HG03064 (cell line): ENCODE measurements at regions not wholly inside any gene's neighbourhood (a gene's known extent, or its start where the extent isn't known, plus 50 kb on each side); places are given as distances from the start of the nearest gene placed in this dataset.

Experiments
- ATAC-seq: cut with Tn5 transposase; IDR thresholded peaks from one replicate; pipeline ENCODE4 v1.9.1; 2021; ENCODE audit warnings: low read depth; ENCODE audit not compliant: unreplicated experiment

DNA sequence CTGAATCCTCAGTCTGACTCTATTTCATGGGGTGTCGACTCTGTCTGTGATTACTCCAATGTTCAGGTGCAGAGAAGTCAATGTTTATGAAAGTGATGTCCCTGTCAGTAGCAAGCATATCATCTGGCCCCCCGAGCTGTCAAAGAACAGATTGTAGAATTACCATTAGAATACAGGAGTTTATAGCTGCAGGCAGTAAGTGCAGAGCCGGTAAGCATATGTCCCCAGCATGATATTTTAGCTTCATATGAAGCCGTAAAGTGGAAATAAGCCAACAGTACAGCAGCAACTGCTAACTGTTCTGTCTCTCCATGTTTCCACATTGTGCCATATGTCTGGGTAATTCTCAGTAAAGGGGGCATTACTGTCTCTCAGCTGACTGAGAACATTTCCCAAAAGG is 541.8 kb downstream of the SOX11 start:
- no peak for ATAC-seq

DNA sequence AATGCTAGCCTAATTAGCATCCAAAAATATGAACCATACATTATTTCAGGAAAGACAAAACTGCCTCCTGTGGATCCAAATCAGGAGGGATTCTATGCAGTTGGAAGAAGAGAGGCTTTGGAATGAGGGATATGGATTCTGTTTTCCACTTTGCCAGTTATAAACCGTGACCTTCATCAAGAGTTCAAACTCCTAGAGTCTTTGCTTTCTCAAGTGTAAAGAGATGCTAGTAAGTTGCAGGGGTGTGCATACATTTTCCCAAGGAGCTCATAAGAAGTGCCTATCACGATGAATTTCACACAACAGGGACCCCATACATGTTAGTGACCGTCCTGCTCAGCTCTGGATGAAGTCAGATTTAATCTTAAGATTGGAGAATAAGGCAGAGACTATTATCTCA is 542.5 kb downstream of the SOX11 start:
- ATAC-seq: no peak

DNA sequence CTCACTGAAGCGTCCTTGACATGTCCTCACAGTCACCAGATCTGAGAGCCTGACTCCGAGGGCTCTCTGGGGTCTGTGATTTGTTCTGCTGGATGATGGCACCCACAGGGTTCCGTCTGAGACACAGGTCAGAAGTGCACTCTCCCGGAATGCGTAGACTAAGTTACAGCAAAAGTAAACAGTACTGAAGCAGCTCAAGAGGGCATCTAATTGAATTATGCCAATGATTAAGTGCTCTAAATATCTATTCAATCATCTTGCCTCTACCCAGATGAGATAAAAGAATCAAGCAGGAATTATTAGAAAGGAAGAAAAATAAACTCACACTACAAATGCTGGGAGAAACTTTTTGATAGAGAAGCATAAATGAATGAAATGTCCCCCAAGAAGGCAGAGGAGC is 544.1 kb downstream of the SOX11 start:
- ATAC-seq: no peak

DNA sequence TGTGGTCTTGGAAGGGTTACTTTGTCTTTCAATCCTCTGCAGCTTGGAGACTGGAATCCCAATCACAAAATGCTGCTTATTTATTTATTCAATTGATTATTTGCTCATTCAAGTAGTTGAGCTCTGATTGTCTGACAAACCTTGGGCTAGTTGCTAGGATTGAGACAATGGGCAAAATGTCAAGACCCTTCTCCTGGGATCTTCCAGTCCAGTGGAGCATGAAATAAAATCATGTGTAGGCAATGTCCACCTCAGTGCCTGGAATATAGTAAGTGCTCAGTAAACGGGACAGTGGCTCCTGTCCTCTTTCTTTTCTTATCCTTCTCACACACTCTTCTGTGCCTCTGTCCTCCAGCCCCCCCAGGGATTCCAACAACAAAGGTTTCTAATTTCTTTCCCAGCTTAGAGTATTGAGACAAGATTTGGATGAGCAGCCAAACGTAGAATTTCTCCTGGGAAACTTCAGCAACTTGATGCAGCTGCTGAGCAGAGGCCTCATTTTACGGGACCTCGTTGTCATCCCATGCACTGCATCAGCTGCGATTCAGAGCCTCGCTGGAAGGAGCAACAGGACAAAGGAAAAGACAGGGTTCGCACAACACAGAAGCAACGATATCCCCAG is 545.0 kb downstream of the SOX11 start:
- ATAC-seq: no peak

DNA sequence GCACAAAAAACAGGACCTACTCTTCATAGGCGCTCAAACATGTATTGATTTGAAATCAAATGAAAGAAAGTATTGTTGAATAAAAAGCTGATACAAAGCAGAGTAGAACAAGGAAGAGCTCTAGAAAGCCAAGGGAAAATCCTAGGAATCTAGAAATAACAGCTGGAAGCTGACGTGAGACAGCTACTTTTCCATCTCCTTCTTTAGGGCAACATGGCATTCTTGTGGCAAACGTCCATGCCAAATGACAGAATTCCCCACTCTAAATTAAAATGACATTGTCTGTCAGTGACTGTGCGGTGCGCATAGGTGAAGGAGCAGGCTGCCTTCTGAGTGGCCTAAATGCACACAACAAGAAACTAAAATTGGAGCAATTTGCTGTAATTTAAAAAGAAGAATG is 557.4 kb downstream of the SOX11 start:
- ATAC-seq: no peak

DNA sequence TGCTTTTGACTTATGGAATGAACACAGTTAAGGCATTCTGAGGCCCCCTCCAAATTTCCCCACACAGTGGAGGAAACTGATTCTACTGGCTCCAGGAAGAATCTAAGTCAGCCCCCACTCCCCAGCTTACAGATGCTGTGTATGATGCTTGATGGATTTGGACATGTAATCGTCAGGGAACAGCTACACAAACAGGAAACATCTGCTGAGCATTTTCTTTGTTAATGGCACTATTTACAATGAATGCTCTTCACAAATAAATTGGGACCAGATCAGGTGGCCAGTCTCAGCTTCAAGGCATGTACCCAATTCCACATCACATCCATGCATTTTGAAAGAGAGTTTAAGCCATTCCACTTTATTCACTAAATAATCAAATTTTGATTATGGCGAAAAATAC is 562.3 kb downstream of the SOX11 start:
- no peak for ATAC-seq

DNA sequence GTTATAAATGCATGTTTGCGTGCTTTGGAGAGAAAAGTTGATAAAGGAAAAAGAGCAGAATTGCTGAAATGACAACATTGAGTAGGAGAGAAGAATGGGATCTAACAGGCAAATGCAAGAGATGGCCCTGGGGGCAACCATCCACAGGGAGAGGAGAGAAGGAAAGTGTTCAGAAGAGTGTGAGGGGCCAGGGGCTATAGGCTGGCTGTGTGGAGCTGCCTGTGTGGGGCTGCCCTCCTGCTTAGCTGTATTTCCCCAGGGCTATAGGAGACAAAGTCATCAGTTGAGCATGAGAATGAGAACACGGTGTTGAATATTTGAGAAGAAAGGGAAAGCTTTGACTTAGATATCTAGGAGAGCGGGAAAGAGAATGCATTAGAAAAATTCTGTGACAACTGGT is 572.0 kb downstream of the SOX11 start:
- ATAC-seq: no peak

DNA sequence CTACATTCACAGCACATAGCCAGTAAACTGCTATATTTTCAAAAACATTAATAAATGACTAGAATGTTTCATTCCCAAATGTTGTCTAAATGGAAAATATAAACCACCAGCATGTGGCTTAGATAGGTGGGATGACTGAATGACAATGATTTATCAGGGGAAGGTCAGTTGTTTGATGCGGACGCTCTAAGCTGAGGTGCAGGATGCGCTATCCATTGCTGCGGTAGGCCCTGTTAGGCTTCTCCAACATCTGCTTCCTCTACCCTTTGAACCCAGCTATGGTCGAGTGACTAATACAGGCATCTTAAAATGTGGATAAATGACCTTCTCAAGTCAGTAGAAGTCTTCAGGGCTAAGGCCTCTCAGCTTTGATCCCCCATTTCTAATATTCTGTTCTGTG is 584.2 kb downstream of the CMPK2 start:
- ATAC-seq: no peak

DNA sequence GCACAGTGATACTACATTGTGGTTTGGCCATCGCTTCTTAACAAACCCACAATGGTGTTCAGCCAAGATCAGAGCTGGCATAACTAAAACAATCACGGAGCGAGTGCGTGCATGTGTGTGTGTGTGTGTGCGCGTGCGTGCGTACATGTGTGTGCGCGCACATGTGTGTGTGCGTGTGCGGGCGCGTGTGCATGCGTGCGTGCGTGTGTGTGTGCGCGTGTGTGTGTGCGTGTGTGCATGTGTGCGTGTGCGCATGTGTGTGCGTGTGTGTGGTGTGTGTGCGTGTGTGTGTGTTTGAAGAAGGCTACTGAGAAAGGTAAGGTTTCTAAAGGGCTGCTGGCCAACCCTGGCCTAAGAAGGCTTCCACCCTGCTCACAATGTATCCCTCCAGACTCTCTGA is 582.4 kb downstream of the CMPK2 start:
- no peak for ATAC-seq

DNA sequence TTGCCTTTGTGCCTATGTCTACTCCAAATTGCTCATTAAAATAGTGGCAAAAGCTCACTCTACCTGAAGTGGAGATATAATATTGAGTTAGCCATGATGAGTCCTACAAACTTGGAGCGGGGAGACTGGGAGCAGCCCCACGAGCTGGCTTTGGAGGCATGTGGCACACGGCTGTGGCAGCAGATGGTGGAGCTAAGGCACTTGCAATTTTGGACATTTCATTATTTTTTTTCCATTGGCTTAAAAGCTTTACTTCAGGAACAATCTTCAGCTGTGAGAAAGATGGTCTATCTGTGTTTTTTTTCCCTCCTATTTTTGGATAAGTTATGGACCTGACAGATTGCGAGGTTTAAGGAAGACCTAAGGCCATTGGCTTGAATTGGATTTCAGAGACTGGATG is 578.3 kb downstream of the CMPK2 start:
- no peak for ATAC-seq

DNA sequence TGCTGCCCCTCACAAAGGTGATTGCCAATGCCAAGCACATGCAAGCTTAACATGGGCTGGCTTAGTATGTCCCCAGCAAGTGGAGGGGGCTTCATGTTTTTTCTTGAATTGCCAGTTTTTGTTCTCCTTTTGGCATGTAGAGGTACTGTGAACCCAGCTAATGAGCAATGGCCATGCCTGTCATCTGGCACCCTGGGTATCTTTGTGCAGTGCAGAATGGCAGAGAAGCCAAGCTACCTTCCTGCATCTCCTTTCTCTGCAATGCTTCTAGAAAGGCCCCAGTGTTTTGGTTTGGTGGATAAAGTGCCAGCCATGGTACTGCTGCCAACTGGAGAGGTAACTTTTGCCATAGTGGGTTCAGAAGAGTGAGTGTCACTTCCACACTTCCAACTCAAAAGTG is 576.9 kb downstream of the CMPK2 start:
- no peak for ATAC-seq

DNA sequence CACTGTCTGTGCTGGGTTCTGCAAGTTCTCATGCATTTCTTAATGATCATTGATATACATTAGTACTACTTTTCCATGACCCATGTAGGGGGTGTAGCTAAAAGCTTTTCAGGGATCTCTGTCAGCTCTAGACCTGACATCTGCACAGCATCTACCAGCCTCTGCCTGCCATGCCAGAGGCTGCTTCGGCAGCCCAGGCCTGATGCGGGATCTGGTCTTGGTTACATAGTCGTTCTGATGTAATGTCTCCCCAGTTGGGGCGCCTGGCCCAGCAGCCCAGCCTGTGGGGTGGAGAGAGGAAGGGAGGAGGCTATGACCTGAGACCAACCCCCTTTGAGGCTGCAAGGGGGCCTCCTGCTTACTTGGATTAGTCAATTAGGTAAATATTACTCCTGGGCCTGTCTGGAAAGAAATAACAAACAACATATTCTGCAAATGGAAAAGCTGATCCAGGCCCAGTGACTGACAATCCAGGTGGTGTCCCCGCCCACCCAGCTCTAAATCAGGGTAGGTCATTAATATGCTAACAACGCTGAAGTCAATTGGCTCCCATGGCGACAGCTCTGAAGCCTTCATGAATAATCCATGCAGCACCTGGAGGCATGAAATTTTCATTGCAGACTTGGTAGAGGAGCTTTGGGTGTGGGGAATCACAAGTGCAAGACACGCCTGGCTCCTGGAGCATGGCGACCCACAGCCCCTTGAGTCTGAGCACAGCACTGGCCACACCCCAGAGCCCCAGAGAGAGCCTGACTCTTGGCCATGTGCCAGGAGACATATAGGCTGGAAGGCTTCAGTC is 575.3 kb downstream of the CMPK2 start:
- ATAC-seq: no peak

DNA sequence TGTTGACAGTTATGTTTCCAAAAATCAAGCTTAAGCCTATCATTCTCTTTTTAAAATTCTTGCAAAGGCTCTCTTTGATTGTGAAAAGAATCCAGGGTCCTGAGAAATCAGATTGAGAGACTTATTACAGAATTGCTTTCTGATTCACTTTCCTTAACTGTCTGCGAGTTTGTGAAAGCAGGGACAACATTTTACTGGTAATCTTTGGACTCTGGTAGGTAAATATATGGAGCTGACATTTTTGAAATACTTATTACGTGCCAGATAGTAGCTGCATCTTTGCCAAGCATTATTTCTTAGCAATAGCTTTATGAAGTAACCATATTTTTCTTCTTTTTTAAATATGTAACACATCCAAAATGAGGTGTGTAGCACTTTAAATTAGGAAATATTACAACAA is 570.9 kb downstream of the CMPK2 start:
- no peak for ATAC-seq

DNA sequence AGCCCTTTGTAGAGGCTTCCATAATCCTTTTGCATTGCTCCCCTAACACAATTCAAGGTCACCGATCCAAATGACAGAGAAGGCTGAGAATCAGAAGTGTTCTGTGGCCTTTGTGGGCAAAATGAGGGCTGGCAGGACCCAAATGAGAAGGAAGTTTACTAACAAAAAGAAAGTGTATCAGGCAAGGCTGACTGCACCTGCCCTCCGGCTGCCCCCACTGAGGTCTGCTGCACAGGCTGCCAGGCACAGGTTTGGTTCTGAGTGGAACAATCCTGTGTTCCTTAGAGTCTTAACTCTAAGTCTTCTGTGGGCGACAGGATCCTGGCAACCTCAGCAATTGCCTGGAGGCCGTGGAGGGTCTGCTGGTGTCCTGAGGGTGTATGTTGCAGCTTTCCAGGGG is 568.5 kb downstream of the CMPK2 start:
- no peak for ATAC-seq

DNA sequence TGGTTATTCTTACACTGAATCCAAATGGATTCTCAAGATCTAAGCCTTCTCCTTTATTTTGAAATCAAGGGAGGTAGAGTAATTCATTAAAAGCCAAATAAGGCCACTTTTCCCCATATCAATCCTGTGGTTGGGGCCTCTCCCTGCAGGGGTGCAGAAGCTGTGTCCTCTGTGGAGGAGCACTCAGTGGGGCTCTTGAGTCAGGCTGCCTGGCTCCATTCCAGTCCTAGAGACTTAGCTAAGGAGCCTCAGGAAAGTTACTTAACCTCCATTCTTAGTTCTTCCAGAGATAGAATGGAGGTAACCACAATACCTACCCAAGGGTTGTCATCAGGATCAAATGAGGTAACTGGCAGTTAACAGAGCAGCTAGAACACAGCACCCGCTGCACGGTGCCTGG is 564.3 kb downstream of the CMPK2 start:
- ATAC-seq: no peak

DNA sequence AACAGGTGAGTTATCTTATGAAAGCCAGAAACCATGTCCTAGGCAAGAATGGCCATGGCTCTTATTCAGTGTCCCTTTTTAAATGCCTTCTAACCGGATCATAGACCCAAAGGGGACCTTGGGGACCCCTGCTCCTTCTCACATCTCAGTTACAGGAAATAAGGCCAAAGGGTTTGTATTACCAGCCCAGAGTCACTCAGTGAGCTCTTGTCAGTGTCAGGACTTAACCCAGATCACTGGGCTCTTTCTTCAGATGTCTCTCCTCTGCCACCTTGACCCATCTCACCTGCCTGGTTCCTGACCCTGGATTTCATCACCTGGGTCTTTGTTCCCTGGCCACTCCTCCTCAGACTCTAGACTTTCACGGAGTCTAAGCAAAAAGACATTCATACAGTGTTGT is 556.7 kb downstream of the CMPK2 start:
- ATAC-seq: no peak

DNA sequence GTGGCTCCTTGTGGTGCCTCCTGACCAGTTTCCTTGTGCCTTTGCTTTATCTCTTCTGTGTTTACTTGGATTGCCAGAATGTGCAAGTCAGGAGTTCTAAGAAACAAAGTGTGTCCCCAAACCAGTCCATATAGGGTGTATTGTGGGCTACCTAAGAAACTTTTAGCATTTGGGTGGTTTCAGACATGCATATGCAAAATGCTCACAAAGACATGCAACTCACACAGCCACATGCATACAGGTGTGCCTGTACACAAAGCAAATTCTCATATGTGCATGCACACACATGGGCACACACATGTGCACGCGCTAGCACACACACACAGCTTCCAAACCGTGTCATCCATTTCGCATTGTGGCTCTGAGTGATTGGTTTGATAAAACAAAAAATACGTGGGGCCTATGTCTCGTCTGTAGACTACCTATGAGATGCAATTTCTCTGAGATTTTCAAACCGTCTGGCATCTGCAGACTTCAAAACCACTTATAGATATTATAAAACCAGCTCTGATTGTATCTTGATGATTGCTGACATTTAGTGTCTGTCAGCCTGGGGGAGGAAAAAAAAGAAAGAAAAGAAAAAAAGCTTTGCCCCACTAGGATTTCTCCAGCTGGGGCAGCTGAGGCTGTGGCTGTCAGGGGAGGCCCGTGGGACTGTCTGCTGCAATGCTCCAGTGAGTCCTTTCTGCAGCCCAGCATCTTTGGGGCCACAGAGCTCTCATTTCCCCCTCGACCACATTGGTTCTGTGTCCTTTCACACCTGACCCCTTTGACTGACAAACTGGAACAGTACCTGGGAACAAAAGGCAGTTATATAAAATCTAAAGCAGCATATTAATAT is 556.1 kb downstream of the CMPK2 start:
- ATAC-seq: peak; percentile 94

DNA sequence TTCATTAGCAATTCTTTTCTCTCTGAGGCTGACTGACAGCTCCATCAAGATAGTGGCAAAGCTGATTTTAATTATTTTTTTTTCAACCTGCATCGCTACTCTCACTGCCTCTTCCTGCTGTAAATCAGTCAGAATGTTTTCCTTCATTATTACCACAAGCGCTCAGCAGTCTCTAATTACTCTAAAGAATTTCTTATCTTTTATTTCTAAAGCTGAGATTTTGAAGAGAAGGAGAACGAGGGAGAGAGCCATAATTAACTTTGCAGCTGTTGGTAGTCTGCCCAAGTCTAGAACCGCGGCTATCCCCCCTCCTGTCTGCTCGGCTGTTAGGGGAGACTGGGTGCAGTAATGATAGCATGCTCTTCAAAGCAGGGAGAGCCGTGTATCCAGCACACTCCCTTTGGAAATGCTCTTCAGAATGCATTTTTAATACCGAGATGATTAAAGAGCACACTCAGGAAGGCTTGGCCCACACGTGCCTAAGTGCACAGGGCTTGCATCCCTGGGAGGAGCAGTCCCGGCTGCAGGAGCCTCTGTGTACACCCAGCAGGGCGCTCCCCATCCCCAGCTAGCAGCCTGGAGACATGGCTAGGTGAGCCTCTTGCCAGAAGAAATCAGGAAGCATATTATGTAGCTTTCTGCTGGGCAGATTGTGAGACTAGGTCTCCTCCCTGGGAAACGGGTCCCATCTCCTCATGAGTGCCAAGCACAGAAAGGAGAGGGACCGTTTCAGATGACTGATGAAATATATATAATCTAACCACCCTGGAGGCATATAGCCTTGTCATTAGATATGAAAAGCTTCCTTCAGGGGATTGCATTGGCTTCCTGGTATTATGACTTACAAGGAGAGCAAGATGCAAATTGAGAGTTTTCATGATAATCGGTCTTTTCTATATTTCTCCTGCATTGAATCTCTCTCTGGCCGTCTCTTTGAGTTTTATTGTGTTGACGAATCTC is 555.2 kb downstream of the CMPK2 start:
- ATAC-seq: peak; percentile 38

DNA sequence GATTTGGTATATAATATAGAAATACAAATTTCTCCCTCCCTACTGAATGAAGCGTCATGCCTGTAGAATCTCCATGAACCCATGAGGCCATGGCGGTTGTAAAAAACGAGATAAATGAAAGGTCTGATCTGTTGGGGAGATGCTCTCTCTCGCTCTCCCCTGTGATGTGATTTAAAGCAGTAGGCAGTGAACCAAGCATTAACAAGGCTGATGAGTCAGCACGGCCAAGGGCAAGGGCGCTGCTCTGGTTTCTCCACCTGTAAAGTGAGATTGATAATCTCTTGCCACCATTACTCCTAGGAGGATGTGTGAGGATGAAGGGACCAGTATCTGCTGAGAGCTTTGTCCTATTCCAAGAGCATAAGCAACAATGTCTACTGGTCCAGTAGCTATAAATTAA is 553.3 kb downstream of the CMPK2 start:
- ATAC-seq: no peak

DNA sequence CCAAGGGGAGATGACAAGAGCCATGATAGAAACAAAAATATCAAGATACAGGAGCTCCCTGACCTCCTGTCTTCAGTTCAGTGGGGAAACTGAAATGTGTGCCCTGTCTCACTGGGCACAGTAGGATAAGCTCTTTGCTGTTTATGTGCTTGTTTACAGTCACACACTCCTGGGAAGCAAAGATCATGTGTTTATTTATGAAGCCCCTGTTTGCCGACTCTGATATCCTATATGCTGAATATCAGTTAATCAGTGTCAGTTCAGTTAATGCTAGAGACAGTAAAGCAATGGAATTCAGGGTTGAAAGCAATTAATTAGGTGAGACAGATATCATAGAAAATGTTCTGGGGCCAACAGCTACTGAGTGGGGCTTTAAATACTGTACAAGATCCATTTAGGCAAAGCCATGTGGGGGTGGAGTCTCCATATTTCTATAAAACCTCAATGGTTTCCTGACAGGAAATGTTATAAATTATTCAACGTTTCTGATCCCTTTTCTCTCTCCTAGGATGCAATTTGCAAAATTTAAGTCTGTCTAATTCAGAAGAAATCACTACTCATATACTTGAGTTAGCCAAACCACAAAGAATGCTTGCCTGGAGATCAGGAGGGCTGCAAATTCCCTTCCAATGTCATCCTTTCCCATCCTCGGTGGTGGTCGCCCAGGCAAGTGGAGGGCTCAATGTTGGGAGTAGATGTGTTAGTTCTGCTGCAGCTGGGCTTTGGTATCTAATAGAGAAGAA is 551.3 kb downstream of the CMPK2 start:
- ATAC-seq: no peak
